Activated CD4-positive, alpha-beta T cell treated with anti-CD3 and anti-CD28 coated beads for 36 hours (primary cell): ENCODE measurements at regions not wholly inside any gene's neighbourhood (a gene's known extent, or its start where the extent isn't known, plus 50 kb on each side); places are given as distances from the start of the nearest gene placed in this dataset.

Experiments
- ATAC-seq: fragments of 200-7000 bp; cut with Tn5 transposase; one replicate; pipeline ENCODE4 v1.10.0; 2021; ENCODE audit warnings: mild to moderate bottlenecking, moderate library complexity
- CTCF ChIA-PET: fragments of 350-600 bp; sonication (Branson Sonifier 250); formaldehyde crosslinking; loops from one replicate; lab custom pipeline; 2021; ENCODE audit warnings: antibody characterized with exemption; lab: Charles Lee
- POLR2A ChIA-PET: fragments of 350-600 bp; sonication (Branson Sonifier 250); formaldehyde crosslinking; loops from one replicate; lab custom pipeline; 2021; ENCODE audit warnings: antibody characterized with exemption, inconsistent platforms; lab: Charles Lee
- DNase-seq: peaks from one replicate; pipeline ENCODE4 v3.0.0-alpha.2; 2020
- H3K27ac Mint-ChIP-seq: one replicate; pipeline ENCODE4 v1.8.0; 2021; ENCODE audit warnings: mixed read lengths
- H3K27me3 Mint-ChIP-seq: one replicate; pipeline ENCODE4 v1.8.0; 2021; ENCODE audit warnings: mixed read lengths
- H3K36me3 Mint-ChIP-seq: one replicate; pipeline ENCODE4 v1.8.0; 2021; ENCODE audit warnings: low read depth, mixed read lengths
- H3K4me1 Mint-ChIP-seq: one replicate; pipeline ENCODE4 v1.8.0; 2021; ENCODE audit warnings: mixed read lengths
- H3K4me3 Mint-ChIP-seq: one replicate; pipeline ENCODE4 v1.8.0; 2021; ENCODE audit warnings: mild to moderate bottlenecking, moderate library complexity, mixed read lengths
- H3K9me3 Mint-ChIP-seq: one replicate; pipeline ENCODE4 v1.8.0; 2021; ENCODE audit warnings: low read depth, mixed read lengths
- intact Hi-C, 2 experiments: fragments of 100-400 bp; cut with DNase I in 1 of 2; cut with micrococcal nuclease in 1 of 2; formaldehyde crosslinking; loops; one replicate each; pipeline versions ENCODE4 v1.14.2 to v1.15.1; 2022 to 2024; cut with DNase I, micrococcal nuclease

- Mint-ChIP-seq H3K27me3 (peaks cover 9% of the 10 kb centered on the region), H3K4me3 (no peak overlapping the region), H3K4me1 (no peaks in the 10 kb centered on the region), H3K9me3 (no peaks in the 10 kb centered on the region), H3K36me3 (no peaks in the 10 kb centered on the region), H3K27ac (no peak overlapping the region)
- no peak for ATAC-seq
- no peak for DNase-seq
- ChIA-PET POLR2A (no interaction called here), CTCF (interaction anchor here (1.1 kb wide), 1 partner anchor 12 kb away, joined by 3 read pairs; no protein-coding TSS in a partner anchor)
- intact Hi-C loops, result no loop called here
These were observed 437.2 kb upstream of the PKDCC start for GRCh38 chr2:41610501-41611190.

GRCh38 chr2:41618754-41619153 lies 429.1 kb upstream of the PKDCC start:
- ChIA-PET CTCF (no interaction called here), POLR2A (no interaction called here)
- Mint-ChIP-seq H3K4me1 (no peaks in the 10 kb centered on the region), H3K36me3 (no peaks in the 10 kb centered on the region), H3K27me3 (peaks cover 11% of the 10 kb centered on the region), H3K4me3 (no peak overlapping the region), H3K9me3 (no peaks in the 10 kb centered on the region), H3K27ac (no peak overlapping the region)
- DNase-seq, result no peak
- ATAC-seq, result no peak
- intact Hi-C loops, result no loop called here

- Mint-ChIP-seq H3K27ac (no peak overlapping the region), H3K4me1 (no peaks in the 10 kb centered on the region), H3K9me3 (no peaks in the 10 kb centered on the region), H3K27me3 (peaks cover 11% of the 10 kb centered on the region), H3K36me3 (no peaks in the 10 kb centered on the region), H3K4me3 (no peak overlapping the region)
- ChIA-PET CTCF (no interaction called here), POLR2A (no interaction called here)
- DNase-seq (no peak), ATAC-seq (no peak)
- intact Hi-C loops, result no loop called here
These were observed 426.7 kb upstream of the PKDCC start for GRCh38 chr2:41621095-41621494.

- Mint-ChIP-seq H3K4me1 (no peaks in the 10 kb centered on the region), H3K27me3 (peaks cover 11% of the 10 kb centered on the region), H3K9me3 (no peaks in the 10 kb centered on the region), H3K4me3 (no peak overlapping the region), H3K27ac (no peak overlapping the region), H3K36me3 (no peaks in the 10 kb centered on the region)
- DNase-seq, result no peak
- intact Hi-C loops, result no loop called here
- ChIA-PET CTCF (no interaction called here), POLR2A (no interaction called here)
- ATAC-seq, result no peak
These were observed 426.3 kb upstream of the PKDCC start for GRCh38 chr2:41621563-41621962.

- no peak overlapping the region for H3K27ac Mint-ChIP-seq
- no peaks in the 10 kb centered on the region for H3K9me3 Mint-ChIP-seq
- H3K4me3 Mint-ChIP-seq, result no peak overlapping the region
- ChIA-PET CTCF (no interaction called here), POLR2A (no interaction called here)
- no peaks in the 10 kb centered on the region for H3K4me1 Mint-ChIP-seq
- DNase-seq (no peak), ATAC-seq (no peak)
- H3K27me3 Mint-ChIP-seq, result peaks cover 10% of the 10 kb centered on the region
- H3K36me3 Mint-ChIP-seq, result no peaks in the 10 kb centered on the region
- intact Hi-C loops, result no loop called here
These were observed 425.5 kb upstream of the PKDCC start for GRCh38 chr2:41622301-41622700.

- Mint-ChIP-seq H3K27ac (no peak overlapping the region), H3K36me3 (no peaks in the 10 kb centered on the region), H3K4me3 (no peak overlapping the region), H3K9me3 (no peaks in the 10 kb centered on the region), H3K4me1 (no peaks in the 10 kb centered on the region), H3K27me3 (no peaks in the 10 kb centered on the region)
- DNase-seq (no peak), ATAC-seq (no peak)
- ChIA-PET CTCF (no interaction called here), POLR2A (no interaction called here)
- intact Hi-C loops, result no loop called here
These were observed 420.9 kb upstream of the PKDCC start for GRCh38 chr2:41626936-41627335.

- intact Hi-C loops, result no loop called here
These were observed 413.1 kb upstream of the PKDCC start for GRCh38 chr2:41634686-41635085.

GRCh38 chr2:41644936-41645335 lies 402.9 kb upstream of the PKDCC start:
- ChIA-PET CTCF (no interaction called here), POLR2A (no interaction called here)
- H3K27ac Mint-ChIP-seq, result no peak overlapping the region
- H3K9me3 Mint-ChIP-seq, result no peaks in the 10 kb centered on the region
- H3K4me1 Mint-ChIP-seq, result no peaks in the 10 kb centered on the region
- H3K36me3 Mint-ChIP-seq, result no peaks in the 10 kb centered on the region
- DNase-seq (no peak), ATAC-seq (no peak)
- no peak overlapping the region for H3K4me3 Mint-ChIP-seq
- intact Hi-C loops, result no loop called here
- H3K27me3 Mint-ChIP-seq, result no peaks in the 10 kb centered on the region

More at GRCh38 chr2:41634686-41635085, 413.1 kb upstream of the PKDCC start:
- Mint-ChIP-seq H3K4me1 (no peaks in the 10 kb centered on the region), H3K36me3 (no peaks in the 10 kb centered on the region), H3K4me3 (no peak overlapping the region), H3K27me3 (peaks cover 3% of the 10 kb centered on the region), H3K9me3 (no peaks in the 10 kb centered on the region), H3K27ac (no peak overlapping the region)
- CTCF ChIA-PET, result no interaction called here
- DNase-seq (no peak), ATAC-seq (no peak)
- POLR2A ChIA-PET, result no interaction called here

- H3K4me1 Mint-ChIP-seq, result no peaks in the 10 kb centered on the region
- ChIA-PET POLR2A (no interaction called here), CTCF (no interaction called here)
- H3K9me3 Mint-ChIP-seq, result no peaks in the 10 kb centered on the region
- H3K36me3 Mint-ChIP-seq, result no peaks in the 10 kb centered on the region
- peaks cover 5% of the 10 kb centered on the region for H3K27me3 Mint-ChIP-seq
- no peak overlapping the region for H3K4me3 Mint-ChIP-seq
- no peak overlapping the region for H3K27ac Mint-ChIP-seq
- ATAC-seq, result no peak
- no peak for DNase-seq
- intact Hi-C loops, result no loop called here
These were observed 400.3 kb upstream of the PKDCC start for GRCh38 chr2:41647468-41648050.

GRCh38 chr2:41657226-41657625 lies 390.6 kb upstream of the PKDCC start:
- Mint-ChIP-seq H3K9me3 (no peaks in the 10 kb centered on the region), H3K4me3 (no peak overlapping the region), H3K27me3 (no peaks in the 10 kb centered on the region), H3K4me1 (no peaks in the 10 kb centered on the region), H3K27ac (no peak overlapping the region), H3K36me3 (no peaks in the 10 kb centered on the region)
- no peak for ATAC-seq
- intact Hi-C loops, result no loop called here
- POLR2A ChIA-PET, result no interaction called here
- DNase-seq, result no peak
- CTCF ChIA-PET, result no interaction called here

- ChIA-PET POLR2A (no interaction called here), CTCF (no interaction called here)
- no peak overlapping the region for H3K27ac Mint-ChIP-seq
- no peak overlapping the region for H3K4me3 Mint-ChIP-seq
- DNase-seq (no peak), ATAC-seq (no peak)
- H3K36me3 Mint-ChIP-seq, result no peaks in the 10 kb centered on the region
- H3K4me1 Mint-ChIP-seq, result no peaks in the 10 kb centered on the region
- H3K9me3 Mint-ChIP-seq, result no peaks in the 10 kb centered on the region
- H3K27me3 Mint-ChIP-seq, result no peaks in the 10 kb centered on the region
- intact Hi-C loops, result no loop called here
These were observed 388.1 kb upstream of the PKDCC start for GRCh38 chr2:41659758-41660157.

- DNase-seq (no peak), ATAC-seq (no peak)
- Mint-ChIP-seq H3K9me3 (no peaks in the 10 kb centered on the region), H3K27ac (no peak overlapping the region), H3K4me3 (no peak overlapping the region), H3K36me3 (no peaks in the 10 kb centered on the region), H3K4me1 (no peaks in the 10 kb centered on the region), H3K27me3 (no peaks in the 10 kb centered on the region)
- intact Hi-C loops, result no loop called here
- POLR2A ChIA-PET, result no interaction called here
- CTCF ChIA-PET, result interaction anchor here (1.4 kb wide), 1 partner anchor 36 kb away, joined by 3 read pairs; no protein-coding TSS in a partner anchor
These were observed 385.4 kb upstream of the PKDCC start for GRCh38 chr2:41662461-41662860.
